GM18861 (cell line): ENCODE measurements at regions not wholly inside any gene's neighbourhood (a gene's known extent, or its start where the extent isn't known, plus 50 kb on each side); places are given as distances from the start of the nearest gene placed in this dataset.

Experiments
- ATAC-seq: cut with Tn5 transposase; IDR thresholded peaks from one replicate; pipeline ENCODE4 v1.9.1; 2021; ENCODE audit not compliant: unreplicated experiment

- ATAC-seq = peak; percentile 86
Measured at GRCh38 chr11:86193297-86194095, 51.1 kb upstream of the EED start.

DNA sequence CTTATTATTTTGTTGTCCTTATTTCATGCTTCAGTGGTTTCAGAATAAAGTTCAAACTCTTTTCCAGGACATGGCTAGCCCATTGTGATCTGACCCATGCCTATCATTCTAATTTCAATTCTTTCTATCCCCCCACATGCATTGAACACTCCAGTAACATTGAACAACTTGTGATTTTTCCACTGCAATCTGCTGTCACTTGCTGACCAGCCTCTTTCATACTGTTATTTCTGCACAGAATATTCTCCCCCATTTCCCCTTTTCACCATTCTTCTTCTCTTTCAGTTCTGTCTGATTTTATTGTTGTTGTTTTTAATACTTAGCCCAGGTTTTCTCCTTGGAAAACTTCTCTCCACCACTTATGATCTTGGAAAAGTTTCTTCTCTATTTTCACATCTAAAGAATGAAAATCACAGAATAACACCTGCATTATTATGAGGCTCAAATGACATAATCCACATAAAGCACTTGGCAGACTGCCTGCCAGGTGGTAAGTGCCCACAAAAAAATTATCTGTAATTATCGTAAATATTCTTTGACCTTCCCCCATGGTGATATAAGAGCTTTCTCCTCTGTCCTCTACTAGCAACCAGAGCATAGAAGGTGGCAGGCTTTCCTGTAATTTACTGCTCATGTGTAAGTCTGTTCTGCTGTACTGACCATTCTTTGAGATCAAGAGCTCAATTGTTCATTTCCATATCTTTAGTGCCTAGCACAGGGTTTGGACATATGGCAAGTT lies 51.9 kb upstream of the EED start:
- peak; percentile 13 for ATAC-seq

DNA sequence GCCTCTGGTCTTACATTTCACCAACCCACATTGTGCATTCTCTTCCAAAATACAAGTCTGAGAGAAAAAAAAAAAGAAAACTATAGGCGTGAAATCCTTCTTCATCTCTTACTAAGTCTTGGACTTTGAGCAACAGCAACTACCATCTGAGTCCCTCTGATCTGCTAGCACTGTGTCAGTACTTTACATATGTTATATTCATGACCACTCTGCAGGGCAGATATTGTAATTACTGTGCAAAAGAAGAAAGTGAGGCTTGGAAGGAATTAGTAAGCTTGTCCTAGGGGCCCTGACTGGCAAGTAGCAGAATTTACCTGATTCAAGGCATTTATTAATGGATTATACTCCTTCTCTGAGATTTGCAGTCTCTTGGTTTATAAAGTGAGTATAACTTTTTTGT lies 52.7 kb upstream of the EED start:
- ATAC-seq = no peak

DNA sequence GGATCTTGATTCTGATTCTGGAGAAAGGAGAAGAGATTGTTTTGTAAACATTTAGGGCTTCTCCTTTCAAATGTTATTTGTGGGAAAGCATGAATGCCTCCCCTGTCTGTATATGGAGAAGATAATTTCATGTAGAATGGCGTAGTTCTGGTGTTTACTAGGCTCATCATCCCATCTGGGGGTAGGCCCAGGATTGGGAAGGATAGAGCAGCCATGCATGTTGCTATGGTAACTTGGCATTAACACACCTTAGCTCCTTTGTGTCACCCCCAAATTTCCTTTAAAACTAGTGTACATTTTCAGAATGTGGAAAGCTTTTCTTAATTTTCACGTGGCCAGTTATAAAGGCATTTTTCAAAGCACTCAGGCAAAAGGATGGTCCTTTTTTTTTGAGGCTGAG lies 57.5 kb upstream of the EED start:
- ATAC-seq = no peak

DNA sequence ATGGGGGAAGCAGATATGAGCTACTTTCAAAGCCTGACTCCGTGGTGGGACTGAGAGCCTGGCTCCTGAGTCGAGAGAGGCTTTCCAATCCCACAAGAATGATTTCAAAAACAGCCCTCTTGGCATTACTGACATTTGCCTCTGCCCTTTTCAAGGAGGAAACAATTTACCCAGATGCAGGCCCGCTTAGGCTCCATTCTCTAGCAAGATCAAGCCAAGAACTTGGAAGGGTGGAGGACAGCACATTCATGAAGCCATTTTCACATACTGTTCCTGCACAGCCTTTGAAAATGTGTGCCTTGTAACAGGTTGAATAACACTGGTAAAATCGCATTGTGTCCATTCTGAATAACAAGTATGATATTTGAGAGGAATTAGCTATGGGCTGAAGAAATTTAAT lies 58.2 kb upstream of the EED start:
- ATAC-seq = no peak

DNA sequence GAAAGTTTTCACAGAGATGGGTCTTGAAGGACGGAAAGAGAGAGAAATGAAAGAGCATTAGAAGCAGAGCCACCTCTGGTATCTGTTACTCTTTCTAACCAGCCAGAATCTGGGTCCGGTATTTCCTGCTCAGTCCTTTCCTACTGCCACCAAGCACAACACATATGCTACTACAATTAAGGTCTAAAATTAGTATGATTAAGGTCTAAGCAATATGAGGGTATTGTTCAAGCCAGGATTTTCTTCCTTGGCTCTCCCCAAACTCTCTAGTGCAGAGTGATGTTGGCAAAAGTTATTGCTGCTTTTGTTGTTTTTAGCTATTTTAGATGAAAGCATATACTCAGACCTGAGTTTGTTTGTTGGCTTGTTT lies 59.2 kb upstream of the EED start:
- no peak for ATAC-seq

DNA sequence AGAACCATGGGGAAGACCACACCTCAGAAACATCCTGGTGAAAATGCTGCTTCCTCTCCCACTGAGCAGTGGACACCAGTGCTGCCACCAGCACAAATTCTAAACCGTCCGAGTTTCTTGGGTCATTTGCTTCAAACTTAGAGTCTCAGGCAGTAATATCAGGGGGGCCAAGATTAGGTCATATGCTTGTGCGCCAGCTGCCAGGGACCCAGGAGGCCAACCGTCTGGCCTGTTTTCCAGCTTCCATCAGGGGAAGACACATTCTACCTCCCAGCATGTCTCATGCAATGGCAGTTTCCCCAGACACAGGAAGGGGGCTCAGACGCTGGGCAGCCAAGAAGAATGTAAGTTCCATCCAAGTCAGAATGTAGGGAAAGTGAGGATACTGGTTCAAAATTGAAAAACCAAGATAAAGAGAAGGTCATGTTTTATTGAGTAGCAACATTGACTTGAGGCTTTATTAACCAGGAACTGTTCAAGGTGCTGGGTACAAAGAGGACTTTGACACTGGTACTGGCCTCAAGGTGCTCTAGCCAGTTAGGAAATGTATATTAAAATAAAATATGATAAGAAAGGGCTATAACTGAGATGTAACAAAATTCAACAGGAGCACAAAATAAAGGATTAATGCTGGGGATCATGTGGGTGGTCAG lies 59.7 kb upstream of the EED start:
- ATAC-seq = no peak

DNA sequence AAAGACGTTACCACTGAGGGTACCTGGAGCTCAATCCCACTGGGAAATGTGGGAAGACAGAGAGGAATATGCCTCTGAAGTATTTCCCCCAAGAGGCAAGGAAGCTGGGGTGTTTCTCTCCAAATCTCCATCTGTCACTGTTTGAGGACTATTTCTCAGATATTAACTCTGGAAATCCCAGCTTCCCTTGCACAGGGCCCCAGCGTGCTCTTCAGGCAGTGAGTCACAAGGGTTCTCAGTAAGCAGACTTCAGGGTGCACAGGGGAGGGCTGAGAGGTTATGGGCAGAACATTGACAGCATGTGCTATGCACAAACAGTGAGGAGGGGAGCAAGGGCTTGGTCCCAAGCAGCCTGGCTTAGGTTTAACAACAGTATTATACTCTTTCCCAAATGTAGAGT lies 60.9 kb upstream of the EED start:
- ATAC-seq = no peak

GRCh38 chr11:86182976-86183584 lies 61.5 kb upstream of the EED start:
- ATAC-seq = peak; percentile 88

DNA sequence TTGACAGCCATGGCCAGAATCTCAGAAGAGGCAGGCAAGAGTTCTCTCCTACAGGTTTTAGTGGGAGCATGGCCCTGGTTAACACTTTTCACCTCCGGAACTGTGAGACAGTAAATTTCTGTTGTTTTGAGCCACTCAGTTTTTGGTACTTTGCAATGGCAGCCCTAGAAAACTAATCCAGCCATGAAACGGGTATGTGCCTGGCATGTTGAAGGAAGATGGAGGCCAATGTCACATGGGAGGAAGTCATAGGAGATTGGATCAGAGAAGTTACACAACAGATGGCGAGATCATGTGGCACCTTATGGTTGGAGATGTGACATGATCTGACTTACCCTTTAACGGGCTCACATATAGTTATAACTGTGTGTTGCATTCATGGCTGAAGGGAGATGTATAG lies 63.2 kb upstream of the EED start:
- no peak for ATAC-seq

DNA sequence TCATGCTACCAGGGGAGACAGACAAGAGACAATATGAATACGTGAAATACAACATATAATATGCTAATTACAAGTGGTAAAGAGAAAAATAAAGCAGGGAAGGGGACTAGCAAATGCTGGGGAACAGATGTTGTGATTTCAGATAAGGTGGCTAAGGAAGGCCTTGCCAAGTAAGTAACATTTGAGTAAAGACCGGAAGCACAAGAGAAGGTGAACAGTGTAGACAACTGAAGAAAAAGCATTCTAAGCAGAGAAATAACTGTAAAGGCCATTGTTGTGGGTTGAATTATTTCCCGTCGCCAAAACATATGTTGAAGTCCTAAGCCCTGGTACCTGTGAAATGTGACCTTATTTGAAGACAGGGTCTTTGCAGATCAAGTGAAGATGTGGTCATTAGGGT lies 63.7 kb upstream of the EED start:
- no peak for ATAC-seq

- no peak for ATAC-seq
Measured at GRCh38 chr11:86180423-86180822, 64.1 kb upstream of the EED start.

- no peak for ATAC-seq
Measured at GRCh38 chr11:86179646-86180064, 64.9 kb upstream of the EED start.

GRCh38 chr11:86177302-86177701 lies 67.3 kb upstream of the EED start:
- ATAC-seq = no peak

DNA sequence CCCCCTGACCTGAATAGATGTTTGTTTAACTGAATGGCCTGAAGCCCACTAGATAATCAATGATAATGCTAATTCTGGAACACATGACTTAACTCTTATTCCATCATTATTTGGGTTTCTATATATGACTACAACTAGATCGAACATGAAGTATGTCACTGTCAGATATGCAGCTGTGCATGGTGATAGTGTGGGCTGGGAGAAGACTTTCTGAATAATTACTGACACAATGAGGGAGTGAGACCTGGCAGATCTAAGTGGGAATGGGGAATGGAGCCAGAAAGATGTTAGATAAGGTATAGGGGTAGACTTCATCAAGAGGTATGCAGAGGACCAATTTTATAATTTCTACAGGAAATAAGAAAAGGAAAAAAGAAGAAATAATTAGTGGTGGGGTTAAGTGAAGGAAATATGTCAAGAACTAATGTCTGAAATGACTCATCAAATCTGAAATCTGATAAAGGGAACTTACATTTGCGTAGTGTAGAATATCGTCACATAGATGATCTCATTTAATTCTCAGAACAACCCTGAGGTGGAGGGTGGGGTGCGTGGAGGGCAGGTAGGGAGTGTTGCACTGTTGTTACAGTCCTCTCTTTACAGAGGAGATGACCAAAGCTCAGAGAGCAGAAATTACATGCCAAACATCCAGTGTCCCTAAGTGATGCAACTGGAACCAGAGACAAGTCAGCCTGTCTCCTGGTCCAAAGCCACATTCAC lies 68.2 kb upstream of the EED start:
- ATAC-seq = peak; percentile 75

DNA sequence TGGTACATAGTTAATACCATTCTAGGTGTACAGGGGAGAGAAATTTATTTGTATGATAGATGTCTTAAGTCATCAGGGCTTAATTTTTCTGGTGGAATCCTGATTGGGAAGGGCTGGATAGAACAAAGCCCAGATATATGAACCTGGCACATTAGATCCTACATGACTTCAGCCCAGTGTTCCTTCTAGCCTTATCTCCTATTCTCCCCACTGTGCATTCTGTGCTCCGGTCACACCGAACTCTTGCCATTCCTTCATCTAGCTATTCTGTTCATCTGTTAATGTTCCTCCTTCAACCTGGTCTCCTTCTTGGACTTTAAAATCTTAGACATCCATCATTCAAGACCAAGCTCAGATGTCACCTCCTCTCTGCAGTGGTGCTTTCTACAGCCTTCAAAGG lies 68.9 kb upstream of the EED start:
- no peak for ATAC-seq

DNA sequence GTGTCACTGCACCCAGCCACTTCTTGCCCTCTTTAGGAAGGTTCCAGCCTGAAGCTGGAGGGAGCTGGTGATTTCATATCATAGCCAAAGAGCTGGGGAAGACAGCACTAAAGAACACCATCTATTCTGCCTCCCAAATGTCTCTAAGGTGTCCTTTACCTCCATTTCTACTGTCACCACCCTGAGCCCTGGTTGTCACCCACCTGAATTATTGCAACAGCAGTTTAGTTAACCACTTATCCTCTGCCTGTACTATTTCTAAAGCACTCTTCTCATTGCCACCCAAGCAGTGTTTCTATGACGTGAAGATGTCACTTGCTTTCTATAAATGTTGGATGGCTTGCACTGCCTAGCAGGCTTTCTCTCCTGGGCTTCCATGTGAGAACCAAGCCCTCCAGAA lies 69.4 kb upstream of the EED start:
- ATAC-seq = no peak

- no peak for ATAC-seq
Measured at GRCh38 chr11:86174101-86175046, 70.2 kb upstream of the EED start.

GRCh38 chr11:86172894-86173293 lies 71.7 kb upstream of the EED start:
- ATAC-seq = no peak

DNA sequence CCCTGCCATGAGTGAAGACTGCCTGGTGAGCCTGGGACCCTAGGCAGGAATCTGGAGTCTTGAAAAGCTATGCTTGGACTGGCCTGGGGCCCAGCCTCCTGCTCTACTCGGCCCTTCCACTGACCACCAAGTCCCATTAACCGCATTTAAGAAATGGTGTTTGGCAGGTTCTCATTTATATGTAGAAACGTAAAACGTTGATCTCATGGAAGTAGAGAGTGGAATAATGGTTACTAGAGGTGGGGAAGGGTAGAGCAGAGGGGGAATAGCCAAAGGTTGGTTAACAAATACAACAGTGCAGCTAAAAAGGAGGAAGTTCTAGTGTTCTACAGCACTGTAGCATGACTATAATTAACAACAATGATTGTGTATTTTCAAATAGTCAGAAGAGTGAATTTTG lies 72.9 kb upstream of the EED start:
- no peak for ATAC-seq
